DND-41 (cell line): ENCODE measurements at regions not wholly inside any gene's neighbourhood (a gene's known extent, or its start where the extent isn't known, plus 50 kb on each side); places are given as distances from the start of the nearest gene placed in this dataset.

Source experiments
- EZH2 ChIP-seq: IDR thresholded peaks from 3 replicates; pipeline ENCODE4 v1.6.1; 2012; ENCODE audit warnings: borderline replicate concordance, low read depth, mild to moderate bottlenecking, moderate library complexity, low read length, inconsistent platforms; ENCODE audit not compliant: severe bottlenecking
- TF ChIP-seq, protein P1 (sequence below): IDR thresholded peaks from 2 replicates; pipeline ENCODE4 v1.5.1; 2012; ENCODE audit warnings: borderline replicate concordance, low read length, moderate library complexity, mild to moderate bottlenecking; ENCODE audit not compliant: poor library complexity, severe bottlenecking; ENCODE audit errors: extremely low read depth

DNA sequence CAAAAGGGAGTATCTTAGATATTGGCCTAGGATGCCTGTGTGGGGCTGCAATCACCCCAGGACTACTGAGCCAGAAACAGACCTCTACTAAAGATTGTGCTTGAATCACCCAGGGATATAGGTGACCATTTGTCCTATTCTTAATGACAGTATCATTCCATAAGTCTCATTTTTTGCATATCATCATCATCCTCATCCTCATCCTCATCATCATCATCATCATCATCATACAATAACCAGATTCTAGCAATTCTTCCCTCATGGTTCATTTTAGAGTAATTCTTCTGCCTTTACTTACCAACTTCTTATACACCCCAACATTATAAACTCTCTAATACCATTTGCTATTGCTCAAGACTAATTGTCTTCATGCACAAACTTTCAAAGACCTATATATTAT is 226.6 kb downstream of the B3GLCT start:
- TF ChIP-seq, protein P1, sequence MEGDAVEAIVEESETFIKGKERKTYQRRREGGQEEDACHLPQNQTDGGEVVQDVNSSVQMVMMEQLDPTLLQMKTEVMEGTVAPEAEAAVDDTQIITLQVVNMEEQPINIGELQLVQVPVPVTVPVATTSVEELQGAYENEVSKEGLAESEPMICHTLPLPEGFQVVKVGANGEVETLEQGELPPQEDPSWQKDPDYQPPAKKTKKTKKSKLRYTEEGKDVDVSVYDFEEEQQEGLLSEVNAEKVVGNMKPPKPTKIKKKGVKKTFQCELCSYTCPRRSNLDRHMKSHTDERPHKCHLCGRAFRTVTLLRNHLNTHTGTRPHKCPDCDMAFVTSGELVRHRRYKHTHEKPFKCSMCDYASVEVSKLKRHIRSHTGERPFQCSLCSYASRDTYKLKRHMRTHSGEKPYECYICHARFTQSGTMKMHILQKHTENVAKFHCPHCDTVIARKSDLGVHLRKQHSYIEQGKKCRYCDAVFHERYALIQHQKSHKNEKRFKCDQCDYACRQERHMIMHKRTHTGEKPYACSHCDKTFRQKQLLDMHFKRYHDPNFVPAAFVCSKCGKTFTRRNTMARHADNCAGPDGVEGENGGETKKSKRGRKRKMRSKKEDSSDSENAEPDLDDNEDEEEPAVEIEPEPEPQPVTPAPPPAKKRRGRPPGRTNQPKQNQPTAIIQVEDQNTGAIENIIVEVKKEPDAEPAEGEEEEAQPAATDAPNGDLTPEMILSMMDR: no peak
- TF ChIP-seq EZH2: no peak
